Stimulated activated memory B cell treated with anti-CD40 and anti-IgM and Interleukin-4, amounts not matched to agents 10 μg/mL and 1 μg/mL and 100 μg/mL, for 72 hours (primary cell): ENCODE measurements at regions not wholly inside any gene's neighbourhood (a gene's known extent, or its start where the extent isn't known, plus 50 kb on each side); places are given as distances from the start of the nearest gene placed in this dataset.

Experiments
- ATAC-seq: fragments of 150-1000 bp; cut with Tn5 transposase; 2 replicates; pipeline ENCODE4 v1.10.0; 2021
- H3K27ac Mint-ChIP-seq: one replicate; pipeline ENCODE4 v1.8.0; 2022; ENCODE audit warnings: mild to moderate bottlenecking, mixed read lengths
- H3K27me3 Mint-ChIP-seq: one replicate; pipeline ENCODE4 v1.8.0; 2022; ENCODE audit warnings: mixed read lengths
- H3K36me3 Mint-ChIP-seq: one replicate; pipeline ENCODE4 v1.8.0; 2022; ENCODE audit warnings: mixed read lengths
- H3K4me1 Mint-ChIP-seq: one replicate; pipeline ENCODE4 v1.8.0; 2022; ENCODE audit warnings: mixed read lengths
- H3K4me3 Mint-ChIP-seq: one replicate; pipeline ENCODE4 v1.8.0; 2022; ENCODE audit warnings: mild to moderate bottlenecking, moderate library complexity, mixed read lengths
- H3K9me3 Mint-ChIP-seq: one replicate; pipeline ENCODE4 v1.8.0; 2022; ENCODE audit warnings: mixed read lengths

DNA sequence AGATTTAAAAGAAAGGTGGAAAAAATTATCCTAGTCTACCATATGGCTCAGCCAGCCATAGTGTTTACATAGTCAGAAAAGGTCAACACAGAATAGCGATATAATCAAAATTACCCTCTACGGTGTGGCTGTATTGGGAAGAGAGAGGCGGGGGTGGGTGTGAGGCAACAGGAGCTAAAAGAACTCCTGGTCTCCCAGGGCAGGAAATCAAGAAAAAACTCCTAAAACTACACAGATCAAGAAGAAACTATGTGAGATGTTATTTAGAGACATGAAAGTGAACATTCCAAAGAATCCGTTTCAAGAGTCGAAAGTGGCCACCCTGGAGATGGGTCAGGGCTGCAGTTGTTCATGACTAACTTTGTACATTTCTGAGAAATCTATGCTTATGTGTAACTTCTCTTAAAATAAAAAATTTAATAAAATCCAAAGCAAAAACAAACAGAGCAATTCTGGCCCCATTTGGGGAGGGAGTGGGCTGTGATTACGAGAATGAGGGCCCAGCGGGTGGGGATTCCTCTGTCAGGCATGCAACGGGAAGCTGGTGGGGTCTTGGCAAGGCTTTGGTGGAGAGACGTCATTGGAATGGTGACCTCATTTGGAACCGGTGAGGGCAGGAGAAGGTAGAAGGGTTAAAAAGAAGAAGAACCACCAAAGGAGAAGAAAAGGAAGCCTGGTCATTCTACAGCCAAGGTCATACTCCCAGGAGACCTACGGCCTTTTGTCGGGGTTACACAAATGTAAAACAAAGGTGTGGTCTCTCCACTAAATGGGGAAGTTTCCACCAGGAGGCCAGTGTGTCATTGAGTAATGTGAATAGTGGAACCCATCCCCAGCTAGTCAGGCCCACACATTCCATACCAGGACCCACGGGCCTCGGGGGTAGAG is 71.2 kb upstream of the DUSP5 start:
- Mint-ChIP-seq H3K4me3 (peak overlapping the region; percentile 22), H3K4me1 (peaks cover 64% of the 10 kb centered on the region)
- ATAC-seq = peak; percentile 61

DNA sequence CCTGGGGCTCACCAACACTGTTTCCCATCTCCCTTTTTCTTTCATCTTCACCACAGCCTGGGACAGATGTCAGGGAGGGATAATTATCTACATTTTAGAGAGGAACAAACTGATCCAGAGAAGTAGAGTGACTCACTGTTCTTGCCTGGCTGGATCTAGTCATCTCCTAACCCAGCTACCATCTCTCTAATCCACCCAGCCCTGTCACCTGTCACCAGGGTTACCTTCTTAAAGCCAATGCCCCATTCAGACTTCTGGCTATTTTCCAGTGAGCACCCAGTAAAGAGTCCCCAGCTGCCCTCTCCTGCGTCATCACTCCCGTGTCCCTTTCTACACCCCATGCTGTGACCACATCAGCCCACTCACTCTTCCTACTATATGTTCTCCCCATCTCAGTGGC is 68.4 kb upstream of the DUSP5 start:
- ATAC-seq = no peak
- no peaks in the 10 kb centered on the region for H3K36me3 Mint-ChIP-seq

More for the DNA sequence above, 71.2 kb upstream of the DUSP5 start:
- Mint-ChIP-seq H3K27ac (peak overlapping the region; percentile 90), H3K9me3 (no peaks in the 10 kb centered on the region), H3K27me3 (peaks cover 16% of the 10 kb centered on the region), H3K36me3 (no peaks in the 10 kb centered on the region)

DNA sequence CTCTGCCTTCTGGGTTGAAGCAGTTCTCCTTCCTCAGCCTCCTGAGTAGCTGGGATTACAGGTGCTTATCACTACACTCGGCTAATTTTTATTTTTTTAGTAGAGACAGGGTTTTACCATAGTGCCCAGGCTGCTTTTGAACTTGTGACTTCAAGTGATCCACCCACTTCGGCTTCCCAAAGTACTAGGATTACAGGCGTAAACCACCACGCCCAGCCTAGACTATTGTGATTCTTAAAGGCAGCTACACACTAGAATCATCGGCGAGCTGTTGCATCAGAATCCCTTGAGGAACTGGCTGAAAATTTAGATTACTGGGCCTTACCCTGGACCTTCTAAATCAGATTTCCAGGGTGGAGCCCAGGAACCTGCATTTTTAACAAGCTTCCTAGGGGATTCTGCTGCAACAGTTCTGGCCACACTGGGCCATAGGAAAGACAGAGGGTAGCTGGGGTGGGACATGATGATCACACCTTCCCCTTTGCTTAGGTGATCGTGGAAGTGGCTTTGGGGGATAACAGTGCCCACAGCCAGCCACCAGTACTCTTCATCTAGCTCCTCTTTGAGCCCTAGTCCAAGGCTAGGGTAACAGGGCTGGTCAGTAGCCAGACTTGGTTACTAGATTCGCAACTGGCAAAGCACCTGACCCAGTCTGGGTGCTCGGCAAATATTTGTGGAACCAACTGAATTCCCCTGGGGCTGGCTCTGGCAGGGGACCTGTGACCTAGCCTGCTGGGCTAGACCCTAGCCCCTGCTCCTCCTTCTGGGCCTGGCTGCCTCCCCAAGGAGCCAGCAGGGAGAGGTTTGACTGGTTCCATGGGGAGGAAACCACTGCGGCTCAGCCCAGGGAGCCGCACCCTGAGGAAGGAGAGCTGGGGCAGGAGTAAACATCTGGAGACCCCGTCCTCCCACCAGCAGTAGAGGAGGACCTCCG is 67.1 kb upstream of the DUSP5 start:
- ATAC-seq = no peak
- Mint-ChIP-seq H3K4me1 (peaks cover 36% of the 10 kb centered on the region), H3K9me3 (no peaks in the 10 kb centered on the region), H3K4me3 (no peak overlapping the region), H3K27me3 (peaks cover 10% of the 10 kb centered on the region), H3K36me3 (no peaks in the 10 kb centered on the region), H3K27ac (no peak overlapping the region)

More for the DNA sequence above, 68.4 kb upstream of the DUSP5 start:
- H3K27ac Mint-ChIP-seq = peak overlapping the region; percentile 8
- peaks cover 10% of the 10 kb centered on the region for H3K27me3 Mint-ChIP-seq
- H3K9me3 Mint-ChIP-seq = no peaks in the 10 kb centered on the region
- no peak overlapping the region for H3K4me3 Mint-ChIP-seq
- H3K4me1 Mint-ChIP-seq = peaks cover 40% of the 10 kb centered on the region

DNA sequence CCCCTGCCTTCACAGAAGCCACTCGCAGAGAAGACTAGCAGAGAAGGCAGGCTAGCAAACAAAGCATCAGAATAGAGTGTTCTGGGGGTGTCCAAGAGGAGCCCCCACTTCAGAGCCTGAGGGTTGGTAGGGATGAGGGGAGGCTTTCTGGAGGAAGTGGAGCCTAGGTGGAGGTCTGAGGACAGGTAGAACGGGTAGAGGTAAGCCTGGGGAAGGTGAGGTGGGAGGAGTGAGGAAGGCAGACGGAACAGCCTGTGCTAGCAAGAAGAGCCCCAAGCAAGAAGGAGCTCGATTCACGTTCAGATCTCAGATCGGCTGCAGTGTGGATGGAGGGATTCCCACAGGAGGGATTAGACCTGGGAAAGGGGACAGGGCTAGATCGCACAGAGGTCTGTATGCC is 66.0 kb upstream of the DUSP5 start:
- H3K4me3 Mint-ChIP-seq = no peak overlapping the region
- peaks cover 10% of the 10 kb centered on the region for H3K27me3 Mint-ChIP-seq
- no peak for ATAC-seq
- H3K9me3 Mint-ChIP-seq = no peaks in the 10 kb centered on the region
- peaks cover 25% of the 10 kb centered on the region for H3K4me1 Mint-ChIP-seq
- no peak overlapping the region for H3K27ac Mint-ChIP-seq
- no peaks in the 10 kb centered on the region for H3K36me3 Mint-ChIP-seq

DNA sequence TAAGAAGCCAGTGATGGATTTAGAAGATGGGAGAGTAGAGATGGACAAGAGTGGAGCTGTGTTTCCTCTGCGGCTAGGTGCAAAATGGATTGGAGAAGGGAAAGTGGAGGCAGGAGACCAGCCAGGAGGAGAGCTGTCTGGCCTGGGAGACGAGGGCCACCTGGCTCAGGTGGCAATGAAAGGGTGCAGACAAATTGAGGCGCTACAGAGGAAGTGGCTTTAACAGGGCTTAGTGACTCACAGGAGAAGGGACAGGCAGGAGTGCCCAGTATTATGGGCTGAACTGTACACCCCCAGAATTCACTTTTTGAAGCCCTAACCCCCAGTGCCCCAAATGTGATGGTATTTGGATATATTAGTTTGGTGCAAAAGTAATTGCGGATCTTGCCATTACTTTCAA is 65.6 kb upstream of the DUSP5 start:
- H3K27ac Mint-ChIP-seq = no peak overlapping the region
- no peaks in the 10 kb centered on the region for H3K9me3 Mint-ChIP-seq
- no peaks in the 10 kb centered on the region for H3K36me3 Mint-ChIP-seq
- no peak for ATAC-seq
- peaks cover 10% of the 10 kb centered on the region for H3K27me3 Mint-ChIP-seq
- H3K4me1 Mint-ChIP-seq = peaks cover 21% of the 10 kb centered on the region
- H3K4me3 Mint-ChIP-seq = no peak overlapping the region

DNA sequence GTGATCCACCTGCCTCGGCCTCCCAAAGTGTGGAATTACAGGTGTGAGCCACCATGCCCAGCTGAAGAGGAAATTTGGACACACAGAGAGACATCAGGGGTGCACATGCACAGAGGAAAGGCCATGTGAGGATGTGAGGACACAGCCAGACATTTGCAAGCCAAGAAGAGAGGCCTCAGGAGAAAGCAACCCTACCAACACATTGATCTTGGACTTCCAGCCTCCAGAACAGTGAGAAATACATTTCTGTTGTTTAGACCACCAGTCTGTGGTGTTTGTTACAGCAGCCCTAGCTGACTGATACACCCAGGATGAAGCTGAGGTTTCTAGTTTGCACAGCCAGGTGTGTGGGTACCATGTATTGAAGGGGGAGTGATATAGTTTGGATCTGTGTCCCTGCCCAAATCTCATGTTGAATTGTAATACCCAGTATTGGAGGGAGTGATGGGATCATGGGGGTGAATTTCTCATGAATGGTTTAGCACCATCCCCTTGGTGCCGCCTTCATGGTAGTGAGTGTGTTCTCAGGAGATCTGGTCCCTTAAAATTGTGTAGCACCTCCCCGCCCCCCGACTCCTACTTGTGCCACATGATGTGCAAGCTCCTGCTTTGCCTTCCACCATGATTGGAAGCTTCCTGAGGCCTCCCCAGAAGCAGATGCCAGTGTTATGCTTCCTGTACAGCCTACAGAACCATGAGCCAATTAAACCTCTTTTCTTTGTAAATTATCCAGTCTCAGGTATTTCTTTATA is 64.7 kb upstream of the DUSP5 start:
- Mint-ChIP-seq H3K4me3 (no peak overlapping the region), H3K9me3 (no peaks in the 10 kb centered on the region), H3K27ac (no peak overlapping the region), H3K36me3 (no peaks in the 10 kb centered on the region), H3K27me3 (peaks cover 10% of the 10 kb centered on the region), H3K4me1 (peaks cover 12% of the 10 kb centered on the region)
- no peak for ATAC-seq

DNA sequence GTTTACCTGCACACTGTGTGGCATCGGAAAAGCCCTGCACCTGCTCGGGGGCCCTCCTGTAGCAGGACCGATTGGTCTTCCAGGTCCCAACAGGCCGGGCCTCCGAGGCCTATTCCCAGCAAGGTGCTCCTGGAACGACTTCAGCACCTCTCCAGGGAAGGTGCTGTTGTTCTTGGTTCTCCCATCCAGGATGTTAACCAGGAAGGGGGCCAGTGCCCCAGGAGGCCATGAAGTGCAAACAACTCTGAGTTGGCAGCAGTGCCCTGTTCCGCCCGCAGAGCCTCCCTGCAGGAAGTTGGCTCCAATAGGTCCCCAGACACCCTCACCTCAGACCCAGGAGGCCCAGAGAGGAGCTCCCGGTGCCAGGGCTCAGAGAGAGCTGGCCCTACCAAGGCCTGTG is 64.0 kb upstream of the DUSP5 start:
- Mint-ChIP-seq H3K36me3 (no peaks in the 10 kb centered on the region), H3K4me1 (peaks cover 12% of the 10 kb centered on the region), H3K4me3 (no peak overlapping the region)

DNA sequence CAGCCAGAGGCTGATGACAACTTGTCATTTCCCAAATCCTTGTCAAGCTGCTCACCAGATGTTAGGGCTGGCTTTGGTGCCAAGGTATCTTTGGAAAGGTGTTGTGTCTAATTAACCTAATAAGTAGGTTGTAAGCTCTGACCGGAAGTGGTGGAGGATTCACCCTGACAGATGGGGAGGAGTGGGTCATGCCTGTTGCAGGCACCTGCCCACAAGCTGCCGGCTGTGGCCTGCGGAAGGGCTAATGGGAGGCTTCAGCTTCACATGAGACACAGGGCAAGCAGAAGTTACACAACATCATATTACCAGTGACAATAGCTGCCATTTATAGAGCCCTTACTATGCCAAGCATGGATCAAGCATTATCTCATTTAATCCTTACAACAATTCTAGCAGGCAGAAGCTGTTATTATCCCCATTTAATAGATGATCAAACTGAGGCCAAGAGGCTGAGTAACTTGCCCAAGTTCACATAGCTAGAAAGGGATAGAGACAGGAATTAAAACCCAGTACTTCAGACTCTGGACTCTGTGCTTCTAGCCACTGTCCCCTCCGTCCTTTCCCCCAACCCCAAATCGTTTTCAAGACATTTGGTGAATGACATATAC is 63.1 kb upstream of the DUSP5 start:
- Mint-ChIP-seq H3K36me3 (no peaks in the 10 kb centered on the region), H3K27ac (no peak overlapping the region), H3K4me3 (no peak overlapping the region), H3K4me1 (peaks cover 4% of the 10 kb centered on the region), H3K9me3 (no peaks in the 10 kb centered on the region), H3K27me3 (peaks cover 10% of the 10 kb centered on the region)
- ATAC-seq = no peak

More for the DNA sequence above, 64.0 kb upstream of the DUSP5 start:
- no peak for ATAC-seq
- H3K9me3 Mint-ChIP-seq = no peaks in the 10 kb centered on the region
- peaks cover 10% of the 10 kb centered on the region for H3K27me3 Mint-ChIP-seq
- H3K27ac Mint-ChIP-seq = no peak overlapping the region

DNA sequence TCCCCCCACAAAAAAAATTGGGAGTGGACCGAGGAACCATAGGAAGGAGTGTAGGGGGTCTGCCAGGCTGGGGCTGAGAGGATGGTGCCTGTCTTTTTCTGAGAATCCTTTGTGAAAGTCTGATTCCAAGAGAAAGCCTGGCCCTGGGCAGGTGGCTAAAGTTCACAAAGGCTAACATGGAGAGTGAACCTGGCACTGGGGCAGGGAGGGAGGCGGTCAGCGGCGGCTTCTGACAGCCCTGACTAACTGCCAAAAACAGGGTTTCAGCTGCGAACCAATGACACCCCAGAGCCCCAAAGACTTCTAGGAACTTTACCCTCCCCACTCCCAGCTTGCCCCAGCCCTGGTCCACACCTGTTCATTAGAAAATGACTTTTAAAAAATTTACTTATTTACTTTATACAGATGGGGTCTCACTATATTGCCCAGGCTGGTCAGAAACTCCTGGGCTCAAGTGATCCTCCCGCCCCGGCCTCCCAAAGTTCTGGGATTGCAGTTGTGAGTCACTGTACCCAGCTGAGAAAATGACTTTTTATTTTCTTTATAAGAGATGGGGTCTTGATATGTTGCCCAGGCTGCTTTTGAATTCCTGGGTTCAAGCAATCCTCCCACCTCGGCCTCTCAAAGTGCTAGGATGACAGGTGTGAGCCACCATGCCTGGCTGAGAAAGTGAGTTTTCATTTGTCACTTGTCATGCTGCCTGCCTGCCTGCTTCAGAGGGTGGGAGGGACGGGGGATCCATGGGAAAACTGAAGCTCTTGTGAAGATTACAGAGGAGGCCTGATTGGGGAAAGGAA is 61.0 kb upstream of the DUSP5 start:
- Mint-ChIP-seq H3K27me3 (peaks cover 3% of the 10 kb centered on the region), H3K4me3 (no peak overlapping the region), H3K27ac (no peak overlapping the region), H3K36me3 (no peaks in the 10 kb centered on the region), H3K9me3 (no peaks in the 10 kb centered on the region), H3K4me1 (peaks cover 6% of the 10 kb centered on the region)
- no peak for ATAC-seq

DNA sequence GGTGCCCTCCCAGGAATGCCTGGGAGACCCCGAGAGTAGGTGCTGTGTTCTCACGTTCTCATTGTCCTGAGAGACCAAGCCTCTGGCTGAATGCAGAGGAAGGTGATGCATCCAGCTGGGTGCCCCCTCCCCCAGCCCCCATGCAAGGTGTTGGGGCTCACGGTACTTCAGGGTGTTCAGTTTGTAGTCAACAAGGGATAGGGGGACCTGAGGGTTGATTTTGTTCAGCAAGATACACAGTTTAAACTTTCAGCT is 60.4 kb upstream of the DUSP5 start:
- no peak for ATAC-seq
- peaks cover 11% of the 10 kb centered on the region for H3K4me1 Mint-ChIP-seq
- H3K36me3 Mint-ChIP-seq = no peaks in the 10 kb centered on the region
- no peaks in the 10 kb centered on the region for H3K27me3 Mint-ChIP-seq
- H3K9me3 Mint-ChIP-seq = no peaks in the 10 kb centered on the region
- H3K27ac Mint-ChIP-seq = no peak overlapping the region
- no peak overlapping the region for H3K4me3 Mint-ChIP-seq

DNA sequence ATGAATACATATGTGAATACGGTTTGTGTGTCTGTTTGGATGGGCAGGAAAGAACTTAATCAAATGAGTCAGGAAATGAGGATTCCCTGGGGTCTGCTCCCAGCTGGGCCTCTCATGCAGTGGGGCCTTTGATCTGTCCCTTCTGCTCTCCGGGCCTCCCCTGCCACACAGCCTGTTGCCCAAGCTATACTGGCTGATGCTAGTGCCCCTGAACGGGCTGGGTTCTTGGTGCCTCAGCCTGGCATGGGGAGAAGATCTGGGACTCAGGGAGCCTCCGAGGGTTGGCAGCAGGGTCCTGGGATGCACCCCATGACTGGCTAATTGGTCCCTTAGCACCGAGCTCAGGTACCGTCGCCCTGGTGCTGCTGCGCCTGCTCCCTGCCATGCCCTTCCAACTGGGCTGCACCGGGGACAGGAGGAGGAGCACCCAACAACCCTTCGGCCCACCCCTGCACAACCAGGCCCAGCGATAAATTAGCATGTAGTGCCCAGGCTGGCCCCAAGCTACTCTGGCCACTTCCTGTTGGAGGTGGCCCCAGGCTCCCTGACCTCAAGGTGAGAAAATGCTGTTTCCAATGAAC is 59.9 kb upstream of the DUSP5 start:
- Mint-ChIP-seq H3K27ac (no peak overlapping the region), H3K4me3 (no peak overlapping the region), H3K4me1 (peaks cover 11% of the 10 kb centered on the region), H3K9me3 (no peaks in the 10 kb centered on the region), H3K36me3 (no peaks in the 10 kb centered on the region), H3K27me3 (no peaks in the 10 kb centered on the region)
- ATAC-seq = no peak

DNA sequence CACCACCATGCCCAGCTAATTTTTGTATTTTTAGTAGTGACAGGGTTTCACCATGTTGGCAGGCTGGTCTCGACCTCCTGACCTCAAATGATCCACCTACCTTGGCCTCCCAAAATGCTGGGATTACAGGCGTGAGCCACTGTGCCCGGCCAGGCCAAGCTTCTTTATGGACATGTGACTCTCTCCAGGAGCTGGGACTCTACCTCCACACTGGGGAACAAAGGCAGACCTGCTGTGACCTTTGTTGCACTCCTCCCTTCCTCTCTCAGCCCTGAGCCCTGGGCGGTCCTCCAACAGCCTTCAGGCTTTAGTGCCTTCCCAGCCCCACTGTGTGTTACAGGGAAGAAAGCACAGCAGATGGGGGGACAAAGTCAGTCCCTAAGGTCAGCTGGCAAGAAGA is 55.0 kb upstream of the DUSP5 start:
- no peaks in the 10 kb centered on the region for H3K36me3 Mint-ChIP-seq
- no peak for ATAC-seq
- H3K4me1 Mint-ChIP-seq = peaks cover 11% of the 10 kb centered on the region
- no peak overlapping the region for H3K4me3 Mint-ChIP-seq
- H3K27ac Mint-ChIP-seq = no peak overlapping the region
- no peaks in the 10 kb centered on the region for H3K9me3 Mint-ChIP-seq
- H3K27me3 Mint-ChIP-seq = peaks cover 17% of the 10 kb centered on the region

DNA sequence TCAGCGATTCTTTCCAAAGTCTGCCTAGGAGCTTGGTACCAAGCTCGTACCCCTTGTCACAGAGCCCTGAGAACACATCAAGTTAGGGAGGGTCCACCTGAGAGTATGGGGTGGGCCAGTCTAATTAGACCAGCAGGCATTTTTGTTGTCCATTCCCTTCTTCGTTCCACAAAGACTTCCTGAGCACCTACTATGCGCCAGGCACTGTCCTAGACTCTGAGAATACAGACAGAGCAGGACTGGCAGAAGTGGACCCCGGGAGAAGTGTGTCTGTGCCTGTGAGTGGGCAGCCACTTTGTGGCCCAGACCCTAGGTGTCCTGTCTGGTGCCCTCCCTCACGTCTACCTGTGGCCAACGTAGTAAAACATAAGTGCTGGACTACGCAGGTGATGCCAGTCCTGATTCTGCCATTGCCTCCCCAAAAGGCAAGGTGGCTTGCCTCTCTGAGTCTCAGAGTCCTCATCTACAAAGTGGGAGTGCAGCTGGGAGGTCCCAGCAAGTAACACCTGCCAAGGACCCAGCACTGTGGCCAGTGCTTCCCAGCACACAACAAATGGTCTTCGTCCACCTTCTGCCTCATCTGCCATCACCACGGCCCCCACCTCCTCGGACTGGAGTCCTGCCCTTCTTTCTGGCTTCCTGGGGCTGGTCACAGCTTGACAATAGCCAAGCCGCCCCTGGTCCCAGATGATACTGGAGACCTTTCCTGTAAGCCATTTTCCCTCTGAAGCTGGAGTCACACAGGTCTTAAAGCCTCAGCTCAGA is 54.3 kb upstream of the DUSP5 start:
- no peaks in the 10 kb centered on the region for H3K9me3 Mint-ChIP-seq
- no peak for ATAC-seq
- H3K4me1 Mint-ChIP-seq = peaks cover 11% of the 10 kb centered on the region
- no peaks in the 10 kb centered on the region for H3K36me3 Mint-ChIP-seq
- H3K27me3 Mint-ChIP-seq = peaks cover 17% of the 10 kb centered on the region
- no peak overlapping the region for H3K4me3 Mint-ChIP-seq
- no peak overlapping the region for H3K27ac Mint-ChIP-seq
